ENCODE measurements at regions not wholly inside any gene's neighbourhood (a gene's known extent, or its start where the extent isn't known, plus 50 kb on each side); places are given as distances from the start of the nearest gene placed in this dataset.
"Not testable (repeated sequence)": the region's sequence is repeated elsewhere in the genome, so short reads cannot be mapped to it uniquely, and the experiment has no call there.

GRCh38 chr10:29748109-29748650 is 113.4 kb upstream of the SVIL start:
- no peak for FAIRE-seq

- no peak for FAIRE-seq
Measured at GRCh38 chr10:29746080-29746797, 111.5 kb upstream of the SVIL start.

DNA sequence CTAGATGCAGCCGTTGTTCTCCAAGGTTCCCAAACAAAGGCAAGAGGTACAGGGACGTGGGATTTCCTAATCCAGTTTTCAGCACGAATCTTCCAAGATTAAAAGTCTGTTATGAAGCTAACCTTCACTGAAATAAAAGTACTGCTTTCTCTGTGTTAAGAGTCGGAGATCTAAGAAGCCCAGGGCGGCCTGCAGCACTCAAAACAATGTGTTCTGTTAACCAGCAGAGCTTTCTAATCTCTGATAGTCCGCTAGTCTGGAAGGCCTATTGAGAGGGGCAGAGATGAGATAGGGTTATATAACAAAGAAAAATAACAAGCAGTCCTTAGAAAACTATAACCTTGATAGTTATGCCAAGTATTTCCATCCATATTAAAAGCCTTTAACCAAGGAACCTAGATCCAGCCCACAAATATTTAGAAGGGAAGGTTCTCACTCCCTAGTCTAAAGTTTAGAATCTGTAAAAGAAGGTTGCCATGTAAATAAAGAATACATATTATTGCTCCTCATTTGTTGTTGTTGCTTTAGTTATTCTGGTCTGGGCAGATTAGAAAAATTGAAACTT is 106.3 kb upstream of the SVIL start:
- no peak for FAIRE-seq

DNA sequence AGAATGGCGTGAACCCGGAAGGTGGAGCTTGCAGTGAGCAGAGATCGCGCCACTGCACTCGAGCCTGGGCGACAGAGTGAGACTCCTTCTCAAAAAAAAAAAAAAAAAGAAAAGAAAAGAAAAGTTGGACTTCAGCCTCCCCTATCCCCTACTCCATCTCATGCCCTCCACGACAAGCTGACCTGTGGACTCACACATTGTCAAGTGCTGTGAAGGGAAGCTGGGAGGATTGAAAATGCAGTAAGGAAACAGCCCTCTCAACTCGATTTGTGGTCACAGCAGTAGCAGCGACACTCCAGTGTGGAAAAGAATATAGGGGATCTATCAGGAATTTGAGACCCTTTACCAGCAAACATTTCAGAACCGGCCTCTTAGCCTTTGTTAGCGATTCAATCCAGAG is 103.6 kb upstream of the SVIL start:
- no peak for FAIRE-seq

- FAIRE-seq, result no peak
Measured at GRCh38 chr10:29737074-29737593, 102.4 kb upstream of the SVIL start.

DNA sequence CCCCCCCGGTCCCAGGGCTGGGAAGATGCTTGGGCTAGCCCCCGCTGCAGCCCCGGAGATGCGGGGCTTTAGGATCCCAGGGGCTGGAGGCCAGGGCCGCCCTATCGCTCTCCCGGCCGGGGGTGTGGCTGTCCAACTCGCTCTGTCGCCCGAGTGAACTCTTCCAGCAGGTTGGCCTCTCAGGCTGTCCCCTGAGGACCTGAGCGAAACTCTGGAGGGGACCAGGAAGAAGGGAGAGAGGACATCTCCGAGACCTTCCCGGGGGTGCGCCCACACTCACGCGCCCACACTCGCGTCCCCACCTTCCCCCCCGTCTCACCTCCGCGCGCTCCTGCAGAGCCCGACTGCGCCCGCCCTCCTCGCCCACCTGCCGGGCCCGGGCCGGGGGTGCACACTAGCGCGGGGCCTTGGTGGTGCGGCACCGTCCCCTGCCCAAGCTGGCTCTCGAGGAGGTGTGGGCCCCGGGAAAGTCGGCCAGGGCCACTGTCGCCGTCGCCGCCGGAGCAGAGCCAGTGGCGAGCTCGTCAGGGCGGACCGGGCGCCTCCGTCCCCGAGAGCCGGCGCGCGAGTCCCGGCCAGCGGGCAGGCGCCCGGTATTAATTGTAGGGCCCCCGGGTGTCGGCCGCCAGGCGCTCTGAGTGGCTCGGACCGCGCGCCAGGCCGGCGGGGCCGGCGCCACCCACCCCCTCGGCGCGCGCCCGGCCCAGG is 101.7 kb upstream of the SVIL start:
- FAIRE-seq, result no peak

DNA sequence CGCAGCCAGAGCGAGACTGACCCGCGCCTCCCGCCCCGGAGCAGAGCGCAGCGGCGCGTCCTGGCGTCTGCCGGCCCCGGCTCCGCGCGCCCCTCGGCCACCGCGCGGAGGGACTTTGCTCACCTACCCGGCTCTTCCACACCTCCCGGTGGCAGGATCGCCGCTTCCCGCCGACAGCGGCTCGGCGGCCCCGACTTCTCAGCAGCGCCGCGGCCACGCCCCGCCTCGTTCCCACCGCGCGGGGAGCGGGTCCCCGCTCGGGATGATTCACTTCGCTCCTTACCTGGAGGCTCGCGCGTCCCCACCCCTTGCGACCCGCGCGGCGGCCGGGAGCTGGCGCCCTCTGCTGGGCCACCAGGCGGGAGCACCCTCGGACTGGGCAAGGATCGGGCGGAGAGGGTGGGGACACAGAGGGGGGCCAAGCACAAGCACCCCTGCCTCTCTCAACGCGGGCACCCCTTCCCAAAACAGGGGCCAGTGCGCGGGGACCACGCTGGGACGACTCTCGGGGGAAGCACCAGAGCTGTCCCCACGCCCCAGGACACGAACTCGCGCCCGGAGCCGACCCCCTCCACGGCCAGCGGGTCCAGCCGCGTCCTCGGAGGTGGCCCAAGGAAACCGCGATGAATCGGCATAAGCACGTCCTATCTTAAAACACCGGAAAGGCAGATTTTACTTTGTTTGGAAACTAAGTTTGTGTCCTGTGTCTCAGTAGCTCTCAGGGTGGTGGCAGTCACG is 101.0 kb upstream of the SVIL start:
- FAIRE-seq, result no peak

DNA sequence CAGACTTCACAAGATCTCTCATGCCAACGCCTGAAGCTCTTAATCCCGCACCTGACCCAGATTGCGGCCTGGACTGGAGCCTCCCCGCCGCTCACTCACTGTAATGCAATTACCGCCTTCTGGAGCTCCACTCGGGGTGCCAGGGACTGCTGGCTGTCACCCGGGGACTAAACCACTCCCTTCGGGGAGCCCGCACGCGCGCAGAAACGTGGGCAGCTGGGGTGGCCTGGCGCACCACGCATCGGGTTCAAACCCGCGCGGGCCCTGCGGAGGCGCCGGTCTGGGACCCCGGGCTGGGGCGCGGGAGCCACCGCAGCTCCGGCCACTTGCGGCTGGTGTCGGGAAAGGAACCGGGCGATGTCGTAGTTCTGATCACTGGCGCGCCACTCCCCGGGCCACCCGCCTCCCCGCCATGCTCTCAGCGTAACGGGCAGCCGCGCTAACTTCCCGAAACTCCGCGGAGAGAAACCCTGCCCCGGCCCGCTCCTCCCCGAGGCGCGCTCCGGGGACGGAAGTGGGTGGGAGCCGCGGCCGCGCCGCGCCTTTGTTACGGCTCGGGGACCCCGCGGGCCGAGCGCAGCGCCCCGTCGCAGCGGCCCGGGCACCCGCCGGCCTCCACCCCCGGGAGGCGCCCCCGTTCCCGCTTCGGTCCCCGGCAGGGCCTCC is 100.3 kb upstream of the SVIL start:
- FAIRE-seq, result no peak

DNA sequence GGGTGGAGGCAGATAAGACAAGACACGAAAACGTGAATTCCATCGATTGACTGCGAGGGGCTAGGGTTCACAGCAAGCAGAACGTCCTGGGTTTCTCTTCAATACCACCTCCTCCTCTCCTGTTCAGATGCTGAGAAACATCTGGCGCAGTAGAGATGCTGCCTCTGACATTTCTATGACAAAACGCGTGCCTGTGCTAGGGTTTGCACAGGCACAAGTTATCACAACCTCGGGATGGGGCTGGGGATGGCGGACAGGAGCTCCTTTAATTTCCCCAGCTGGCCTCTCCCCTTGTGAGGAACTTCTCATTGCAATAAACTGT is 99.8 kb upstream of the SVIL start:
- FAIRE-seq, result no peak

GRCh38 chr10:29733323-29733722 is 98.6 kb upstream of the SVIL start:
- FAIRE-seq, result no peak

- no peak for FAIRE-seq
Measured at GRCh38 chr10:29732918-29733317, 98.1 kb upstream of the SVIL start.

DNA sequence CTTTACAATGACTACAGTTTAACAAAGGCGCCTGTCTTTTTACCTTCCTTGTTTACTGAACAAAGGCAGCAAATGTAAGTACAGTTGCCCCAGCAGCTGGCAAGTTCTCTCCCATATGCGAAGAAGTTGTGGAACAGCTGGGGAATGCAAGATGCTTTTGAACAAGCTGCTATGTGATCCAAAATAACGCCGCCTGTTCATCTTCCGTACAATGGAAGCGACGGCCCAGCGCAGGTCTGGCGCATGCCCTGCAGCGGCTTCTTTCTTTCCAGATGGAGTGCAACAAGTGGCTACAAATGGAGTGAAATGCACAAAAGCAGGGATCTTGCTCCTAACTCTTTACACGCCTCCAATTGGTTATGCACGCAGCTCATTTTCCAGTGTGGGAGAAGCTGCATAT is 97.0 kb upstream of the SVIL start:
- no peak for FAIRE-seq

DNA sequence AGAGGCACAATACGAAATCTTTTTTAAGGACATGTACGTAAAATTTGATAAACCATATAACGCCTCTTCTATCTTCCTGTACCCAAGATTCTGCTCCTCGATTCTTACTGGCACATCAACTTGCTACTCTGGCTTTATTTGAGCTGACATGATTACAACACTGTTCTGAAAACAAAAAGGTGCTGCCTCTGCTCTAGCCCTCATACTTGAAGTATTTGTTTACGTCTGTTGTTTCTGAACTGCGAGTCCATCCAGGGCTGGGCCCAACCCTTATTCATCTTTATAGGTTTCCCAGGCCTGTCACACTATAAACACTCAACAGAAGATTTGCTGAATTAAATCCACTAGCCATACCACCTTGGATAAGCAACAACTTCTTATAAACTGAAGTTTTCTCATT is 96.2 kb upstream of the SVIL start:
- FAIRE-seq, result no peak

DNA sequence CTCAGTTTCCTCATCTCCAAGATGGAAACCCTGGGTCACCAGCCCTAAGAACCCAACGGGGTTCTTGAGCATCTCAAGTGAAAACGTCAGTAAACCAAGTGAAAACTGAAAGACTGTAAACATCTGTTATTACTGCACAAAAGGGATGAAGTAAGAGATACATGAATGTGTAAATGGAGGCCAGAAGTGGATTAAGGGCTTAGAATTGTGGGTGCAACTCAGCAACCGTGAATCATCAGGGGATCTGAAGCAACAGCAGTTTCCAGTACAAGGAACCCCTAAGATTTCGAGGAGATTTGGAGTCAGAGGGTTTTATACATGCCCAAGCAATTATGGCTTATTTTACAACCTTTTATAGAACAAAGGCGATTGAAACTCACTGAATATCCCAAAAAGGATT is 95.7 kb upstream of the SVIL start:
- FAIRE-seq, result no peak

DNA sequence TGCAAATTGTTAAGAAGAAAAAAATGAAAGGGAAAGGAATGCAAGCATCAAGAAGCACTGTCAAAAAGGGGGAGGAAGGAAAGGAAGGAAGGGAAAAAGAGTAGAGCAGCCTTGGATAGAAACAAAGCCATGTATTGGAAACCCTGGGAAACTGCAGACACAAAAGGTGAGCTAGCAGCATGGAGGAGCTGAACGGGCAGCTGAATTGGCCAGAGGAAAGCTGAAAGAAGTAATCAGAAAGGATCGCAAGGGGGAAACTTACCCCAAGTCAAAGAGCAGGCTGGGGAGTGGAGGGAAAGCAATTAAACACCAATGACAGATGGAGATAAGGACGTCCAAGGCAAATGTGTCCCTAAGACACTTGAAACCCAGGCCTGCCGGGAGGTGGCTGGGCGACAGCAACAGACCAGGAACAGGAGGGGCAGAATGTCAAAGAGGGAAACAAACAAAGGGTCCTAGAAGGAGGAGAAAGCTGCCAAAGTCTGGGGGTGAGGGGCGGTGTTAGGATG is 93.8 kb upstream of the SVIL start:
- FAIRE-seq, result no peak

DNA sequence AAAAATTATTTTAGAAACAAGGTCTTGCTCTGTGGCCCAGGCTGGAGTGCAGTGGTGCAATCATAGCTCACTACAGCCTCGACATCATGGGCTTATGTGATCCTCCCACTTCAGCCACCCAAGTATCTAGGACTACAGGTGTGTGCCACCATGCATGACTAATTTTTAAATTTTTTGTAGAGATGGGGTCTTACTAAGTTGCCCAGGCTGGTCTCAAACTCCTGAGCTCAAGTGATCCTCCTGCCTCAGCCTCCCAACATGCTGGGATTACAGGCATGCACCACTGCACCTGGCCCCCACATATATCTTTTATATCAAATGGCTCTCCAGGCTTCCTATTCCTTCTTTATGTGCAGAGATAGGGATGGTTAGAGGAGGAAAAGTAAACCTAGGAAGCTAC is 91.2 kb upstream of the SVIL start:
- FAIRE-seq, result not testable (repeated sequence)

DNA sequence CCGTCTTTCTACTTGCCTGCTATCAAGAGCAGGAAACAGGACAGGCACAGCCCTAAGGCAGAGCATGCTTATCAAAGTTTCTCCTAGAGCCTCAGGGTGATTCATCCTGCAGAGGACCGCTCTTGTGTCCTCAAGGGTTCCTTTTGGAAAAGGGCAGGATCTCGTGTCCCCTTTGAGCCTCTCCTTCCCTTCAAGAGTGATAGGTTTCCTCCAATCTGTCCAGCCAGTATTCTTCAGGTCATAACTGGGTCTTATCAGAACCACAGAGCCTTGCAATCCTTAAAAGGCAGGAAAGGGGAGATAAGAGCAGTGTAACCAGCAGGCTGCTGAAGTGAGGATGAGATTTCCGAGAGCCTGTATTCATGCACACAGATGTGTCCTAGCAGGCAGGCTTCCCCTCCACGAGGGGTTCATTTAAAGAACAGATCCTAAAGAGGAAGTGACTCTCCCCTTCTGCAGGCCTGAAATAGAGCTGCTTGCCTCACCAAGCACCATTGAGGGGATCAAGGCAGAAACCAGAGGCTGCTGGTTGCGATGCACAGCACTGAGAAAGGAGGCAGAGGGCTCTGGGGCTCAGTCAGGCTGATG is 90.5 kb upstream of the SVIL start:
- FAIRE-seq, result no peak

GRCh38 chr10:29723726-29724125 is 89.0 kb upstream of the SVIL start:
- no peak for FAIRE-seq

GRCh38 chr10:29722777-29723176 is 88.0 kb upstream of the SVIL start:
- FAIRE-seq, result no peak

DNA sequence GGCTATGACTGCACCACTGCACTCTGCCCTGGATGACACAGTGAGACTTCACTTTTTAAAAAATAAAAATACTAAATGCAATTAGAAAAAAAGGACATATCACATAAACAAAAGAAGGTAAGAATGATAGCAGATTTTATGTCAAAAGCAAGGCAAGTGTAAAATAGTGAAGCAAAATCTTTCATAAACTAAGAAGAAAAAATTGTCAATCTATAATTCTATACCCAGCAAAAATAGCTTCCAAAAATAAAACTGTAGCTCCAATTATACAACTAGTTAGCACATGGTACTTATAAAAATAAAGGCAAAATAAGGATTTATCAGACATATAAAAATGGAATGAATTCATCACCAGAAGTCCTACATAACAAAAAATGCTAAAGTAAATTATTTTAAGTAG is 85.4 kb upstream of the SVIL start:
- FAIRE-seq, result no peak

DNA sequence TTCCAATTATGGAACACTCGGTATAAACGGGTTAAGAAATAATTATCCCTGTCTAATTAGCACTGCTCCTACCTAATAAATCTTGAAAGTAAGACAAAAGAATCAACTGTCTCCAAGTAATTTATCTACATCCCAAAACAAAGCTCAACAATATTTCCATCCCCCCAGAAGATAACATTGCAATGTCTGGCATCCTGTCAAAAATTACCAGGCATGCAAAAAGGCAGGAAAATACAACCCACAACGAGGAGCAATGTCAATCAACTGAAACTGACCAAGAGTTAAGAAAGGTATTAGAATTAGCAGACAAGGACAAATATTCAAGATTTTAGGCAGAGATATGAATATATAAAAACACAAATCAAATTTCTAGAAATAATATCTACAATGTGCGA is 84.5 kb upstream of the SVIL start:
- no peak for FAIRE-seq

DNA sequence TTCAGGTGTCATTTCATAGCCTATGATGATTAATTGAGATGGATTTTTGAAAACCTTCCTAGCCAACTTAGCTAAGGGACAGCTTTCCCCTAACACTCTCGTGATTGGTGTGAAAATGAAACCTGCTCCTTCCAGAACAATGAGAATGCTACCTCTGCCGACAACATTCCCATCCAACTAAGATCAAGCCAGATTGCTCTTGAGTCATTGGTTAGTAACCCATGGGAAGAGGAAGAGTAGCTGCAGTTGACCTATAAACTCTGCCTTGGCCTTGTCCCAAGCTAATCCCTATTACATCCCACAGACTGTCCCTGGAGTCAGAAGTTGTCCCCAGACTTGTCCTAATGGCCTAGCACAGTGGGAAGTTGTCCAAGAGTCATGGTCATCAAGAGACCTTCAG is 80.5 kb upstream of the SVIL start:
- FAIRE-seq, result no peak

All from endometrium (tissue), 2 donors.